Esophagus (tissue), 2 donors: ENCODE measurements at regions not wholly inside any gene's neighbourhood (a gene's known extent, or its start where the extent isn't known, plus 50 kb on each side); places are given as distances from the start of the nearest gene placed in this dataset.
"Not testable (repeated sequence)": the region's sequence is repeated elsewhere in the genome, so short reads cannot be mapped to it uniquely, and the experiment has no call there.

Experiments
- H3K27ac ChIP-seq, 2 donors: one replicate each; pipeline ENCODE4 v1.5.1; 2013; ENCODE audit warnings: low read depth in 2 of 2, mild to moderate bottlenecking in 2 of 2, inconsistent platforms in 1 of 2, low read length in 1 of 2, moderate library complexity in 1 of 2
- H3K27me3 ChIP-seq, 2 donors: one replicate each; pipeline ENCODE4 v1.6.1; 2013; ENCODE audit warnings: low read length in 2 of 2, control low read depth in 1 of 2, mild to moderate bottlenecking in 1 of 2; ENCODE audit not compliant: insufficient read depth in 2 of 2, control insufficient read depth in 1 of 2
- H3K36me3 ChIP-seq, 2 donors: one replicate each; pipeline ENCODE4 v1.6.1; 2013; ENCODE audit warnings: low read length in 1 of 2; ENCODE audit not compliant: control insufficient read depth in 2 of 2, insufficient read depth in 2 of 2
- H3K4me1 ChIP-seq, 2 donors: one replicate each; pipeline ENCODE4 v1.6.1; 2013; ENCODE audit warnings: low read length in 1 of 2; ENCODE audit not compliant: control insufficient read depth in 2 of 2, insufficient read depth in 2 of 2
- H3K4me3 ChIP-seq, 2 donors: one replicate each; pipeline ENCODE4 v1.5.1; 2013; ENCODE audit warnings: low read length in 2 of 2, mild to moderate bottlenecking in 2 of 2, low read depth in 1 of 2, moderate library complexity in 1 of 2
- H3K9me3 ChIP-seq, 2 donors: one replicate each; pipeline ENCODE4 v1.6.1; 2013; ENCODE audit warnings: mild to moderate bottlenecking in 2 of 2, low read depth in 1 of 2, low read length in 1 of 2, moderate library complexity in 1 of 2; ENCODE audit not compliant: control insufficient read depth in 2 of 2, insufficient read depth in 1 of 2
- WGBS, 2 donors: extraction: QIAGEN DNeasy Blood & Tissue Kit; methylation state at CpG; one replicate each; pipeline ENCODE4 v1.1.7; 2013; 5-methylcytosine and 5-hydroxymethylcytosine counted together
- donor health status: healthy with polysubstance abuse.
- donor health status: Bipolar disorder and iron deficiency.

- H3K4me1 ChIP-seq: no peaks in the 10 kb centered on the region
- H3K9me3 ChIP-seq: no peaks in the 10 kb centered on the region
- H3K27me3 ChIP-seq: no peaks in the 10 kb centered on the region
- whole genome bisulfite sequencing, 2 donors: 92 to 98% methylated on average over 2 of the region's 2 CpGs
- no peaks in the 10 kb centered on the region for H3K36me3 ChIP-seq
- H3K4me3 ChIP-seq: no peak overlapping the region
- H3K27ac ChIP-seq: peak overlapping the region in 1 of 2 donors; percentile 9
Measured at GRCh38 chr12:29023436-29024076, 125.5 kb upstream of the FAR2 start.

GRCh38 chr12:29024117-29024516 is 125.0 kb upstream of the FAR2 start:
- Histone ChIP-seq H3K27me3 (no peaks in the 10 kb centered on the region), H3K9me3 (no peaks in the 10 kb centered on the region)
- WGBS, 2 donors: 62 to 76% methylated on average over 1 of the region's 1 CpG

GRCh38 chr12:29025937-29026336 is 123.1 kb upstream of the FAR2 start:
- Histone ChIP-seq H3K9me3 (no peaks in the 10 kb centered on the region), H3K4me1 (no peaks in the 10 kb centered on the region), H3K4me3 (no peak overlapping the region), H3K36me3 (no peaks in the 10 kb centered on the region), H3K27me3 (no peaks in the 10 kb centered on the region), H3K27ac (no peak overlapping the region)
- WGBS, 2 donors: 80 to 89% methylated on average over 2 of the region's 2 CpGs

More at GRCh38 chr12:29024117-29024516, 125.0 kb upstream of the FAR2 start:
- Histone ChIP-seq H3K36me3 (no peaks in the 10 kb centered on the region), H3K4me1 (no peaks in the 10 kb centered on the region), H3K4me3 (no peak overlapping the region), H3K27ac (no peak overlapping the region)

DNA sequence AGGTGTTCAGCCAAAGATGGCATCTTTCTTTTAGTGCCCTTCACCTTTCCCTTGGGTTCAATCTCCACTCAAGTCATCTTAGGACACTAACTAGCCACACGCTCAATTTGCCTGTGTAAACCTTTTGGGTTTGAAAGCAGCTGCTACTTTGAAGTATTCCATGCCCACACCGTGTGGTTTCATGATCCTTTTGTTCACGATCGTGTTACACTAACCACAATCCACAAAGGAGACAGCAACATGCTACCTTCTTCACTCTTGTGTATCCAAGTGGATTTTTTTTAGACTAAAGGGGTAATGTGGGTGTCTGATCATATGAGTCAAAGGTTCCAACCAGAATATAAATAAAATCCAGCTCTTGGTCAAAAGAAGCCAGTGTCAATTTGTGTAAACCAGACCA is 122.7 kb upstream of the FAR2 start:
- WGBS, 2 donors: 48 to 50% methylated on average over 4 of the region's 4 CpGs
- H3K27me3 ChIP-seq: no peaks in the 10 kb centered on the region

GRCh38 chr12:29029484-29029883 is 119.6 kb upstream of the FAR2 start:
- not testable (repeated sequence) for H3K4me3 ChIP-seq, H3K27ac ChIP-seq, H3K4me1 ChIP-seq, H3K27me3 ChIP-seq, H3K9me3 ChIP-seq, H3K36me3 ChIP-seq
- 92 to 94% methylated on average over 8 of the region's 8 CpGs for WGBS, 2 donors

More for the DNA sequence above, 122.7 kb upstream of the FAR2 start:
- Histone ChIP-seq H3K9me3 (no peaks in the 10 kb centered on the region), H3K4me1 (no peaks in the 10 kb centered on the region), H3K36me3 (no peaks in the 10 kb centered on the region), H3K4me3 (no peak overlapping the region), H3K27ac (no peak overlapping the region)

DNA sequence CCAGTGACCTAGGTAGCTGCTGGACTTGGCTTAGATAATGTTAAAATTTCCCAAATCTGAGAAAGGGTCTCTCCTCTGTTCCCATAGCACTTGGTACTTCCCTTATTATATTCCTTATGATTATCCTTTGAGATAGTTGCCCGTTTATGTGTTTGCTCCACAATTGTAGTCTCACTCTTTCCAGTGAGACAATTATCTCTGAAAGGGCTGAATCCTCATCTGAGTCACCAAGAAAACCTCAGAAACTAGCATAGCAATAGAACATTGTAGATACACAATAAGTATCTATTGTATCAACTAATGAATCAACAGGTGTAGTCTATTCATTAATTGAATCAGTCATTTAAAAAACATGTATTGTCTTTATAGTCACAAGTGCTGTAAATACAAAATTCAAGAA is 119.1 kb upstream of the FAR2 start:
- Histone ChIP-seq H3K27me3 (no peaks in the 10 kb centered on the region), H3K9me3 (no peaks in the 10 kb centered on the region), H3K4me3 (no peak overlapping the region), H3K4me1 (no peaks in the 10 kb centered on the region), H3K36me3 (no peaks in the 10 kb centered on the region), H3K27ac (no peak overlapping the region)
- 70 to 72% methylated on average over 1 of the region's 1 CpG for WGBS, 2 donors

GRCh38 chr12:29032446-29032845 is 116.6 kb upstream of the FAR2 start:
- Histone ChIP-seq H3K27ac (no peak overlapping the region), H3K27me3 (no peaks in the 10 kb centered on the region), H3K4me3 (no peak overlapping the region), H3K4me1 (no peaks in the 10 kb centered on the region), H3K36me3 (no peaks in the 10 kb centered on the region), H3K9me3 (no peaks in the 10 kb centered on the region)
- WGBS, 2 donors: 81 to 87% methylated on average over 2 of the region's 2 CpGs

- Histone ChIP-seq H3K9me3 (no peaks in the 10 kb centered on the region), H3K36me3 (no peaks in the 10 kb centered on the region), H3K27me3 (no peaks in the 10 kb centered on the region), H3K27ac (no peak overlapping the region), H3K4me3 (no peak overlapping the region), H3K4me1 (no peaks in the 10 kb centered on the region)
- WGBS, 2 donors: 47 to 76% methylated on average over 2 of the region's 2 CpGs
Measured at GRCh38 chr12:29033519-29033918, 115.6 kb upstream of the FAR2 start.

DNA sequence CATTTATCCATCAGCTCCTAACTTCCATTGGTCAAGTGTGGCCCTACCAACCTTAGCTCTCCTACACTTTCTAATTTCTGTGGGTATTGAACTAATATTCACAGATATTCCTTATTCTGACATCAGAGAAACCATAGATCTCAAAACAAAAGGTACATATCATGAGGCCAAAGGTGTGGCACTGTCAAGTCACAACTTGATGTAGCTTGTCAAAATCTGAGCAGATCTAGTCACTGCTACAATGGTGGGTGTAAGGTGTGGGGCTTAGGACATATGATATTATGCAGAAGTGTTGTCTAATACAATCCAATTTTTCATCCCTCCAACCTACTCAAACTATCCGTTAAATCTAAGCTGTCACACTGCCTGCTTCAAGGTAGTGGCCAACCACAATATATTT is 114.0 kb upstream of the FAR2 start:
- Histone ChIP-seq H3K36me3 (no peaks in the 10 kb centered on the region), H3K4me1 (no peaks in the 10 kb centered on the region), H3K27ac (no peak overlapping the region), H3K9me3 (no peaks in the 10 kb centered on the region), H3K27me3 (no peaks in the 10 kb centered on the region), H3K4me3 (no peak overlapping the region)
- 40 to 63% methylated on average over 1 of the region's 1 CpG for WGBS, 2 donors

DNA sequence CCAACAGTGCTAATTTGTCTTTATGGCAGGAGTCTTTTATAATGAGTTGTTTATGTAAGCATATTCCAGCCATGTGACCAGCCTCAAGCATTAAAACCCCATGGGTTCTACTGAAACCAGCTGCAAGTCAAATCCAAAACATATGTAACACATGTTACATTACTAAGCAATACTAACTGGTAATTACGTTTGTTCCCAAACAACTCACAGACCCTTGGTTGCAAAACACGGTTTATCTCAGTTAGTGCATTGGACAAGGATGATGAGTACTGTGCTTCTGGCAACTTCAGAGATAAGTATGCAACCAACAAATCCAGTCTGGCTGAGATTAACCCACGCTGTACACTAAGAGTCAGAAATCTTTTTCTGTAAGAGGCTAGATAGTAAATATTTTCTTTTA is 110.1 kb upstream of the FAR2 start:
- 37 to 54% methylated on average over 3 of the region's 3 CpGs for WGBS, 2 donors
- no peak overlapping the region for H3K27ac ChIP-seq

More for the DNA sequence above, 110.1 kb upstream of the FAR2 start:
- no peaks in the 10 kb centered on the region for H3K9me3 ChIP-seq
- no peaks in the 10 kb centered on the region for H3K4me1 ChIP-seq
- no peaks in the 10 kb centered on the region for H3K36me3 ChIP-seq
- no peak overlapping the region for H3K4me3 ChIP-seq
- H3K27me3 ChIP-seq: no peaks in the 10 kb centered on the region
